Tibial nerve (tissue), 4 donors: ENCODE measurements at regions not wholly inside any gene's neighbourhood (a gene's known extent, or its start where the extent isn't known, plus 50 kb on each side); places are given as distances from the start of the nearest gene placed in this dataset.

Experiments
- DNase-seq, 2 donors: peaks; one replicate each; pipeline ENCODE4 v3.0.0-alpha.2; 2019; ENCODE audit warnings: low spot score in 2 of 2
- H3K27ac ChIP-seq, 4 donors: fragments of 200-600 bp; sonication (generic) in 3 of 4; one replicate each; pipeline ENCODE4 v1.5.1; 2017 to 2019; ENCODE audit warnings: mild to moderate bottlenecking in 1 of 4
- H3K27me3 ChIP-seq, 2 donors: fragments of 200-600 bp; sonication (generic) in 1 of 2; one replicate each; pipeline versions ENCODE4 v1.5.1 to v1.6.0; 2017 to 2019
- H3K36me3 ChIP-seq, 3 donors: fragments of 200-600 bp; sonication (generic); one replicate each; pipeline ENCODE4 v1.5.1; 2018 to 2019
- H3K4me1 ChIP-seq, 4 donors: fragments of 200-600 bp; sonication (generic) in 3 of 4; one replicate each; pipeline ENCODE4 v1.5.1; 2017 to 2019
- H3K4me3 ChIP-seq, 4 donors: fragments of 200-600 bp; sonication (generic) in 3 of 4; one replicate each; pipeline ENCODE4 v1.5.1; 2017 to 2019; ENCODE audit warnings: mild to moderate bottlenecking in 1 of 4, moderate library complexity in 1 of 4
- H3K9me3 ChIP-seq, 4 donors: fragments of 200-600 bp; sonication (generic) in 3 of 4; one replicate each; pipeline ENCODE4 v1.5.1; 2017 to 2019
- EP300 ChIP-seq, 2 donors: sonication (generic); formaldehyde crosslinking; IDR thresholded peaks; one replicate each; pipeline ENCODE4 v1.6.1; 2017; ENCODE audit warnings: antibody characterized with exemption in 2 of 2, mild to moderate bottlenecking in 1 of 2
- POLR2A ChIP-seq, 2 donors: fragments of 450-650 bp; IDR thresholded peaks; one replicate each; pipeline ENCODE4 v1.6.1; 2017; ENCODE audit warnings: antibody characterized with exemption in 2 of 2, mild to moderate bottlenecking in 2 of 2, moderate library complexity in 2 of 2
- WGBS, 2 donors: methylation state at CpG; one replicate each; pipeline ENCODE4 v1.1.5; 2018; 5-methylcytosine and 5-hydroxymethylcytosine counted together
- TF ChIP-seq, protein P1 (sequence below), 5 experiments: fragments of 200-600 bp in 3 of 5; fragments of 450-650 bp in 2 of 5; sonication (generic) in 3 of 5; IDR thresholded peaks; one replicate each; pipeline ENCODE4 v1.5.1; 2016 to 2019; ENCODE audit warnings: antibody characterized with exemption in 5 of 5, mild to moderate bottlenecking in 3 of 5, moderate library complexity in 2 of 5

DNA sequence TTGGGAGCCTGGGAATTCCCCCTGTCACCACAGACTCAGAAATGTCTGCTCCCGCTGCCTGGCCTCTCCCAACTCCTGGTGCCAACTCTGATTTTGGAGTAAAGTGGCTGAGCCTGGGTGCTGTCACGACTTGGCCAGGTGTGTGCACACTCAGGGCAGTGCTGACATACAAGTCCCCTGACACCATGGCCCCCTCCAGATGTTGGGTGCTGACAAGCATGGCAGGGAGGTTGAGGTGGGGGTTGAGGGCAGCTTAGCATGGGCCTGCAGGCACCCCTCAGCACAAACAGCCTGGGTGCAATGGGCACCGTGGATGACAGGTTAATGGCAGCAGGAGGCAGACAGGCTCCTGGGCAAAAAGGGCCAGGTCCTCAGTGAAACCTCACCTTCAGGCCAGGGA, 511.2 kb downstream of the SQOR start:
- peaks cover 0 to 30% (median 0%) of the 10 kb centered on the region in 4 donors for H3K9me3 ChIP-seq
- 80 to 86% methylated on average over 2 to 3 of the region's 3 CpGs for WGBS, 2 donors
- H3K4me1 ChIP-seq = no peaks in the 10 kb centered on the region
- H3K27me3 ChIP-seq = no peaks in the 10 kb centered on the region
- TF ChIP-seq, protein P1, sequence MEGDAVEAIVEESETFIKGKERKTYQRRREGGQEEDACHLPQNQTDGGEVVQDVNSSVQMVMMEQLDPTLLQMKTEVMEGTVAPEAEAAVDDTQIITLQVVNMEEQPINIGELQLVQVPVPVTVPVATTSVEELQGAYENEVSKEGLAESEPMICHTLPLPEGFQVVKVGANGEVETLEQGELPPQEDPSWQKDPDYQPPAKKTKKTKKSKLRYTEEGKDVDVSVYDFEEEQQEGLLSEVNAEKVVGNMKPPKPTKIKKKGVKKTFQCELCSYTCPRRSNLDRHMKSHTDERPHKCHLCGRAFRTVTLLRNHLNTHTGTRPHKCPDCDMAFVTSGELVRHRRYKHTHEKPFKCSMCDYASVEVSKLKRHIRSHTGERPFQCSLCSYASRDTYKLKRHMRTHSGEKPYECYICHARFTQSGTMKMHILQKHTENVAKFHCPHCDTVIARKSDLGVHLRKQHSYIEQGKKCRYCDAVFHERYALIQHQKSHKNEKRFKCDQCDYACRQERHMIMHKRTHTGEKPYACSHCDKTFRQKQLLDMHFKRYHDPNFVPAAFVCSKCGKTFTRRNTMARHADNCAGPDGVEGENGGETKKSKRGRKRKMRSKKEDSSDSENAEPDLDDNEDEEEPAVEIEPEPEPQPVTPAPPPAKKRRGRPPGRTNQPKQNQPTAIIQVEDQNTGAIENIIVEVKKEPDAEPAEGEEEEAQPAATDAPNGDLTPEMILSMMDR (IDR thresholded peaks at IDR 0.05) = no peak
- TF ChIP-seq EP300 (IDR thresholded peaks at IDR 0.05) = no peak
- TF ChIP-seq POLR2A (IDR thresholded peaks at IDR 0.05) = no peak
- H3K27ac ChIP-seq = no peak overlapping the region
- no peaks in the 10 kb centered on the region for H3K36me3 ChIP-seq
- no peak for DNase-seq
- no peak overlapping the region for H3K4me3 ChIP-seq

DNA sequence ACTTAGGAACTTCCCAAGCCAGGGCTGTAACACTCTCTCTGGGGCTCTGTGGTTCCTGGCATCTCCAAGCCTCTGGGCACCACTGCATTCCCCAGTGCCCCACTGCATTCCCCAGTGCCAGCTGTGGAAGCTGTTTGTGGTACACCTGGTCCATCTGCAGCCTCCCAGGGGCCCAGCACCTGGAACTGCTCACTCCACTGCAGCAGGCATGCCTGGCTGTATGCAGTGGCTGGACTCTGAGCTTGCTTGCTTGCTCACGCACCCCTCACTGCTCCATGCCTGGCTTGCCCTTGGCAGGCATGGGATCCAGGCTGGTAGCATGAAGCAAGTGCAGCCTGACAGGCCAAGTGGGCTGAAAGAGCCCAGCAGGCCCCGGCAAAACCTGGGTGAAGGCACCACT, 512.1 kb downstream of the SQOR start:
- TF ChIP-seq POLR2A (IDR thresholded peaks at IDR 0.05) (no peak), EP300 (IDR thresholded peaks at IDR 0.05) (no peak)
- TF ChIP-seq, protein P1 (IDR thresholded peaks at IDR 0.05) = no peak
- no peak overlapping the region for H3K4me3 ChIP-seq
- H3K9me3 ChIP-seq = peaks cover 0 to 30% (median 0%) of the 10 kb centered on the region in 4 donors
- H3K27me3 ChIP-seq = no peaks in the 10 kb centered on the region
- no peak overlapping the region for H3K27ac ChIP-seq
- WGBS, 2 donors = 74 to 90% methylated on average over 2 of the region's 2 CpGs
- H3K36me3 ChIP-seq = no peaks in the 10 kb centered on the region
- no peak for DNase-seq
- no peaks in the 10 kb centered on the region for H3K4me1 ChIP-seq

DNA sequence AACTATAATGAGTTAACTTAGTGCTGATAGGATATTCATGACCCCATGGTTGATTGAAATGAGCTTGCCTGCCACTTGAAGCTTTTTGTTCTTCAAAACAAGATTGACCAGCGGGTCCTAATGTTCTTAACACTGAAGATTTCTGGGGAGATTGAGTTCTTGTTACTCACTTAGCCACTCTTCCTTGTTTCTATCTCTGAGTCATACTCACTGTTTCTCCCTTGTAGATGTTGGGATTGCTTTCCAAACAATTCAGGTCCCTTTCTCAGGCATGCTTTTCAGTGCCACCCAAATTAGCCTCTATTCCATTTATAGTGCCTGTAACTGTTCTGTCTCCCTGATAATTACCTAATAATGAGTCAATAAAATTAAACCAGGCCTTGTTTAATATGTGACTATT, 517.0 kb downstream of the SQOR start:
- Histone ChIP-seq H3K27me3 (no peaks in the 10 kb centered on the region), H3K4me3 (no peak overlapping the region), H3K9me3 (peaks cover 0 to 15% (median 0%) of the 10 kb centered on the region in 4 donors), H3K36me3 (no peaks in the 10 kb centered on the region), H3K27ac (no peak overlapping the region), H3K4me1 (no peaks in the 10 kb centered on the region)
- WGBS, 2 donors = 71 to 80% methylated on average over 1 of the region's 1 CpG
- TF ChIP-seq, protein P1 (IDR thresholded peaks at IDR 0.05) = no peak
- TF ChIP-seq EP300 (IDR thresholded peaks at IDR 0.05) (no peak), POLR2A (IDR thresholded peaks at IDR 0.05) (no peak)
- DNase-seq = no peak

DNA sequence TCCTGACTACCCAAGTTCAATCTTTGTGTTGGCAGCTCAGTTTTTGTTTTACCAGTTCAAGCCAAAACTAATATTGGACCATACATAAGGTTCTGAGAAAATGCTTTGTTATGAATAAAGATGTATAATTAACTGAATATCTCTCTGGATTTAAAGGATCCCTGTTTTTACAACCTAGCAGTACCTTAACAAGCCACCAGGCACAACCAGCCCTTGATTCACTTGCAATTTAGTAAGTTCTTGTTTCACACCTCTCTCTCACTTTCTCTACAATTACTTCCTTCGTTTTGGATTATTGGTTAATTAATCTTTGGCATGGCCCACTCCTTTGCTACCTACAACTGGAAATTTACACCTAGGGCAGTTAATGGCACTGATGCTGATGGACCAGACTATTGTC, 531.9 kb downstream of the SQOR start:
- DNase-seq = no peak
- Histone ChIP-seq H3K36me3 (no peaks in the 10 kb centered on the region), H3K27me3 (no peaks in the 10 kb centered on the region), H3K4me3 (no peak overlapping the region), H3K9me3 (peaks cover 0 to 24% (median 6%) of the 10 kb centered on the region in 4 donors), H3K27ac (no peak overlapping the region), H3K4me1 (no peaks in the 10 kb centered on the region)
- TF ChIP-seq, protein P1 (IDR thresholded peaks at IDR 0.05) = no peak
- TF ChIP-seq EP300 (IDR thresholded peaks at IDR 0.05) = no peak
- TF ChIP-seq POLR2A (IDR thresholded peaks at IDR 0.05) = no peak
- WGBS, 2 donors = 44 to 48% methylated on average over 1 of the region's 1 CpG

DNA sequence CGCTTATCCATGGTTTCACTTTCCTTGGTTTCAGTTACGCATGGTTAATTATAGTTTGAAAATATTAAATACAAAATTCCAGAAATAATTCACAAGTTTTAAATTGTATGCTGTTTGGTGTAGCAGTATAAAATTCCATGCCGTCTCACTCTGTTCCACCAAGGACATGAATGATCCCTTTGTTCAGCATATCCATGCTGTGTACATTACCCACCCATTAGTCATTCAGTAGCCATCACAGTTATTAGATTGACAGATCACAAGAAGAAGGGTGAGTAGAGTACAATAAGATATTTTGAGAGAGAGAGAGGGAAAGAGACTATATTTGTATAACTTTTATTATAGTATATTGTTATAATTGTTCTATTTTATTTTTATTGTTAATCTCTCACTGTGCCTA, 535.5 kb downstream of the SQOR start:
- Histone ChIP-seq H3K4me3 (no peak overlapping the region), H3K36me3 (no peaks in the 10 kb centered on the region), H3K4me1 (no peaks in the 10 kb centered on the region), H3K9me3 (peaks cover 0 to 15% (median 6%) of the 10 kb centered on the region in 4 donors), H3K27me3 (no peaks in the 10 kb centered on the region), H3K27ac (no peak overlapping the region)
- DNase-seq = no peak
- 54 to 55% methylated on average over 3 of the region's 3 CpGs for WGBS, 2 donors
- no peak for TF ChIP-seq POLR2A (IDR thresholded peaks at IDR 0.05)
- no peak for TF ChIP-seq EP300 (IDR thresholded peaks at IDR 0.05)
- TF ChIP-seq, protein P1 (IDR thresholded peaks at IDR 0.05) = no peak
